ENCODE measurements at regions not wholly inside any gene's neighbourhood (a gene's known extent, or its start where the extent isn't known, plus 50 kb on each side); places are given as distances from the start of the nearest gene placed in this dataset.

- no peak for DNase-seq (ENCODE audit: low read depth)
- in situ Hi-C loops (cut with HindIII; ENCODE audit: low pct_unique_long_range_greater_than_20kb, low sequenced_read_pairs), result no loop called here
Observed at GRCh38 chr12:118467641-118468305, 91.4 kb downstream of the SUDS3 start.

GRCh38 chr12:118472940-118473339, 96.6 kb downstream of the SUDS3 start:
- in situ Hi-C loops (cut with HindIII; ENCODE audit: low pct_unique_long_range_greater_than_20kb, low sequenced_read_pairs), result no loop called here
- no peak for DNase-seq (ENCODE audit: low read depth)

GRCh38 chr12:118480235-118480634, 103.9 kb downstream of the SUDS3 start:
- DNase-seq (ENCODE audit: low read depth), result no peak
- in situ Hi-C loops (cut with HindIII; ENCODE audit: low pct_unique_long_range_greater_than_20kb, low sequenced_read_pairs), result no loop called here

- no peak for DNase-seq (ENCODE audit: low read depth)
- in situ Hi-C loops (cut with HindIII; ENCODE audit: low pct_unique_long_range_greater_than_20kb, low sequenced_read_pairs), result no loop called here
Observed at GRCh38 chr12:118488034-118488433, 111.7 kb downstream of the SUDS3 start.

GRCh38 chr12:118493962-118494361, 117.6 kb downstream of the SUDS3 start:
- DNase-seq (ENCODE audit: low read depth), result no peak
- in situ Hi-C loops (cut with HindIII; ENCODE audit: low pct_unique_long_range_greater_than_20kb, low sequenced_read_pairs), result no loop called here

- in situ Hi-C loops (cut with HindIII; ENCODE audit: low pct_unique_long_range_greater_than_20kb, low sequenced_read_pairs), result no loop called here
- DNase-seq (ENCODE audit: low read depth), result peak; percentile 8
Observed at GRCh38 chr12:118494776-118495175, 118.4 kb downstream of the SUDS3 start.

GRCh38 chr12:118495296-118495695, 118.9 kb downstream of the SUDS3 start:
- DNase-seq (ENCODE audit: low read depth), result no peak
- in situ Hi-C loops (cut with HindIII; ENCODE audit: low pct_unique_long_range_greater_than_20kb, low sequenced_read_pairs), result no loop called here

- DNase-seq (ENCODE audit: low read depth), result peak; percentile 49
- in situ Hi-C loops (cut with HindIII; ENCODE audit: low pct_unique_long_range_greater_than_20kb, low sequenced_read_pairs), result no loop called here
Observed at GRCh38 chr12:118498171-118498570, 121.8 kb downstream of the SUDS3 start.

- in situ Hi-C loops (cut with HindIII; ENCODE audit: low pct_unique_long_range_greater_than_20kb, low sequenced_read_pairs), result no loop called here
- DNase-seq (ENCODE audit: low read depth), result no peak
Observed at GRCh38 chr12:118500299-118500698, 123.9 kb downstream of the SUDS3 start.

GRCh38 chr12:118501489-118501888, 125.1 kb downstream of the SUDS3 start:
- DNase-seq (ENCODE audit: low read depth), result no peak
- in situ Hi-C loops (cut with HindIII; ENCODE audit: low pct_unique_long_range_greater_than_20kb, low sequenced_read_pairs), result no loop called here

- in situ Hi-C loops (cut with HindIII; ENCODE audit: low pct_unique_long_range_greater_than_20kb, low sequenced_read_pairs), result no loop called here
Observed at GRCh38 chr12:118503476-118503875, 127.1 kb downstream of the SUDS3 start.

GRCh38 chr12:118512669-118513068, 136.3 kb downstream of the SUDS3 start:
- in situ Hi-C loops (cut with HindIII; ENCODE audit: low pct_unique_long_range_greater_than_20kb, low sequenced_read_pairs), result no loop called here
- DNase-seq (ENCODE audit: low read depth), result no peak

More at GRCh38 chr12:118503476-118503875, 127.1 kb downstream of the SUDS3 start:
- DNase-seq (ENCODE audit: low read depth), result no peak

GRCh38 chr12:118513611-118514010, 137.3 kb downstream of the SUDS3 start:
- in situ Hi-C loops (cut with HindIII; ENCODE audit: low pct_unique_long_range_greater_than_20kb, low sequenced_read_pairs), result no loop called here
- no peak for DNase-seq (ENCODE audit: low read depth)

GRCh38 chr12:118514297-118514696, 137.9 kb downstream of the SUDS3 start:
- in situ Hi-C loops (cut with HindIII; ENCODE audit: low pct_unique_long_range_greater_than_20kb, low sequenced_read_pairs), result no loop called here
- DNase-seq (ENCODE audit: low read depth), result no peak

- no peak for DNase-seq (ENCODE audit: low read depth)
- in situ Hi-C loops (cut with HindIII; ENCODE audit: low pct_unique_long_range_greater_than_20kb, low sequenced_read_pairs), result no loop called here
Observed at GRCh38 chr12:118520214-118521035, 144.1 kb downstream of the SUDS3 start.

GRCh38 chr12:118521036-118521370, 144.6 kb downstream of the SUDS3 start:
- in situ Hi-C loops (cut with HindIII; ENCODE audit: low pct_unique_long_range_greater_than_20kb, low sequenced_read_pairs), result no loop called here
- DNase-seq (ENCODE audit: low read depth), result no peak

- DNase-seq (ENCODE audit: low read depth), result no peak
- in situ Hi-C loops (cut with HindIII; ENCODE audit: low pct_unique_long_range_greater_than_20kb, low sequenced_read_pairs), result no loop called here
Observed at GRCh38 chr12:118524446-118524845, 148.1 kb downstream of the SUDS3 start.

GRCh38 chr12:118525216-118525615, 148.9 kb downstream of the SUDS3 start:
- no peak for DNase-seq (ENCODE audit: low read depth)
- in situ Hi-C loops (cut with HindIII; ENCODE audit: low pct_unique_long_range_greater_than_20kb, low sequenced_read_pairs), result no loop called here

GRCh38 chr12:118526255-118527095, 150.1 kb downstream of the SUDS3 start:
- DNase-seq (ENCODE audit: low read depth), result no peak
- in situ Hi-C loops (cut with HindIII; ENCODE audit: low pct_unique_long_range_greater_than_20kb, low sequenced_read_pairs), result no loop called here
